ENCODE measurements at regions not wholly inside any gene's neighbourhood (a gene's known extent, or its start where the extent isn't known, plus 50 kb on each side); places are given as distances from the start of the nearest gene placed in this dataset.
"Not testable (repeated sequence)": the region's sequence is repeated elsewhere in the genome, so short reads cannot be mapped to it uniquely, and the experiment has no call there.

DNA sequence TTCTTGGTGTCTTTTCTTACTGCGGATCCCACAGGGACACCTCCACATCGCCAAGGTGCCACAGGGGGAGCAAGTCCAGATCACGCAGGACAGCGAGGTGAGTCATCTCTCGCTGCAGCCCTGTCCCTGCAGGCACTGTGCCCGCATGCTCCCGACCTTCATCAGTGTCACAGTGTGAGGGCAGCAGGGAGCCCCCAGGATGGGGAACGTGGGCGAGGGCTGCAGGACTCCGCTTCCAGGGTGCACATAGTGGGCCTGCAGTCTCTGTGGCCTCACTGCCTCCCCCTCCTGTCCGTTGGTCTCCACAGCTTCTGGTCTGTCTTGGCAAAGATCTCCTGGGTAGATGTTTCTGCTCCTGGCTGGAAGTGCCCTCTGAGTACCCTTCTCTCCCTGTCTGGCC, 78.0 kb downstream of the NPIPB11 start:
- not testable (repeated sequence) for DNase-seq (ENCODE audit: low spot score)

- not testable (repeated sequence) for DNase-seq (ENCODE audit: low spot score)
Measured at GRCh38 chr16:29327631-29328408, 78.7 kb downstream of the NPIPB11 start.

DNA sequence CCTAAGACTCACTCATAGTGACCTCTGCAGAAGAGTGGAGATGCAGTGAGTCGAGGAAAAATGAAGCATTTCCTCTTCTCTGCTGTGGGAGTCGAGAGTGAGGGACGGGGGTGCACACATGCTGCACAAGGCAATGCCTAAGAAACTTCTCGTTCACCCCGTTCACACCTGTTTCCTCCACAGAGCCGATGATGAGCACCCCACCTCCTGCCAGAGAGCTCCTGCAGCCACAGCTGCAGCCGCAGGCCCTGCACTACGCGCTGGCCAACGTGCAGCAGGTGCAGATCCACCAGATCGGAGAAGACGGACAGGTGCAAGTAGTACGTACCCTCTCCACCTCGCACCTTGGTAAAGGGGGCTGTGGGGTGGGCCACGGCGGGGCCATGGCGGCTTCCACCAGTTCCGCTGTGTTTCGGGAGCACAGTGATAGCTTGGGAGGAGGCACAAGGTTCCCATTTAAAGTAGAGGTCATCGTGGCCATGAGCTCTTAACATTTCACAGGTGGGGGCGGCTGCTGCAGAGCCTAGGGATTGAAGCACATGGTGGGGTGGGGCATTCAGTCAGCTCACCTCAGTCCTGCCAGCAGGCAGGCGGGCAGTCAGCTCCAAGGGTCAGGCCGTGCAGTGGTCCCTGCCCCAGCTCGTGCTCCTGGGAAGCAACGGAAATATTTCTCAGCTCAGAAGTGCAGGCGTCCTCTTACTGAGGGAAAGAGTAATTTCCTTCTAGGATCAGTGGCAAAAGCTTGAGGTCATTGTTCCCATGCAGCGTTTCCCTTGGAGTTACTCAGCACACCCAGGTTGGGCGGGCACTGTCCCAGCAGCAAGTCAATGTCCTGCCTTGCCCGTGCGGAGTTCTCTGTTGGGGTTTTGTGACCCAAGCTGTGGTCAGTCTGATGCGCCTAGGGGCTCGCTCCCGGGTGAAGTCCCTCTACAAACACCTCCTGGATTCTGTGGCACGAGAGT, 80.1 kb downstream of the NPIPB11 start:
- DNase-seq (ENCODE audit: low spot score), result not testable (repeated sequence)

DNA sequence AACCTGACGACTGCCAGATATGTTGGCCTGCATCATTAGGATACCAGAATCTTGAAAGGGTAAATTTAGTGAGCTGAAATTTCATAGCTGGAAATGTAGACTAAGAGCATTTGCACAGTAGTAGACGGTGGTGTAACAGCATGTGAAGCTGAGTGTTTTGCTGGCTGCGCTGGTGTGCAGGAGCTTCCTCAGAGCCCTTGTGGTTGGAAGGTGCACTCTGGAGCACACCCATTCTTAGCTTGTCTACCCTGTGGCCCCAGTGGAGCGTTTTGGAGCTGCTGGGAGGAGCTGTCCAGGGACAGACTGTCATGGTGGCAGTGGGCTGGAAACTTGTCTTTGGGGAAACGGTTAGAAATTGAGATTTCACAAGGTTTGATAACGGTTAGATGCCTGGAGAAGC, 82.8 kb downstream of the NPIPB11 start:
- DNase-seq (ENCODE audit: low spot score), result not testable (repeated sequence)

DNA sequence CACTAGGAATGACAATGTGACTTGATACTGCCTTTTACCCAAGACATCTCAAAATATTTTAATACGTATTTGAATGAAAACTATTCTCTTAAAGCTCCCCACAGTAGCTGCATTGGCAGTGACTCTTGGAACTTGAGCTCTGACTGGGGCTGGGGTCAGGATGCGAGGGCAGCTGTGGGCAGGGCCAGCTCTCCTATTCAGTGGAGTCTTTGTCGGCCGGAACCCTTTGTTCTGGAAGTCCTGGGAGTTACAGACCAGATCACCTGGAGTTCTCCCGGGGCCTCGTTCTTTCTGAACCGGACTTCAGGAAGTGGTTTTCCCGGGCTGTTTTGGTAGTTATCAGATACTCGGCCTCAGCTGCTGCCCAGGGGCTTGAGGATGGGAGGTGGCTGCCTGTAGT, 84.9 kb downstream of the NPIPB11 start:
- DNase-seq (ENCODE audit: low spot score), result no peak

GRCh38 chr16:29321000-29321393, 85.5 kb downstream of the NPIPB11 start:
- no peak for DNase-seq (ENCODE audit: low spot score)

DNA sequence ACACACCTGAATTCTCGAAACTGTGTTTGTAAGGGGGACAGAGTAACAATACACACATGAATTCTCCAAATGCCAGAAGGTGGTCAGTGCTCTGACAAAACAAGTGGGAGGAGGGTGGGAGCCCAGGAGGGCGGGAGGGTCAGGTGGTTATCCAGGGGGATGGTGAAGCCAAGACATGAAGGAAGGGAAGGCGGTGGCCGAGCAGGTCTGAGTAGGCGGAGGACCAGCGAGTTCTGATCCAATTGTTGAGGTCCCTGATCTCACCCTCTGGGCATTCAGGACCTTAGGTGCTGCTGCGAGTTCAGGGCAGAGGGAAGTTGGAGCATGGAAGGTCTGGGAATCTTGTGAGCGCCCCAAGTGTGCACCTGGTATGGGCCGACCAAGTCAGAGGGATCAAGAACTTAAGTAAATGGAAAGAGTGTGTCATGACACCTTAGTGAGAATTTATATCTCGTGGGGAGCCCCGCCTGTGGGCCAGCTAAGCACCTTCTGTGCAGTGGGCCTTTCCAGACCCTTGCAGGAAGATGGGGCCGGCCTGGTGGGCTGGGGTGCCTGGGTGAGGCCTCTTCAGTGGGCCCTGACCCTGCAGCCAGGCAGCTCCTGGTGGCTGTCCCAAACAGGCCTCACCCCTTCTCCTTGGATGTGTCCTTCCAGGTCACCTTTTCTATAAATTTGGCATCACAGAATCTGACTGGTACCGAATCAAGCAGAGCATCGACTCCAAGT, 86.1 kb downstream of the NPIPB11 start:
- no peak for DNase-seq (ENCODE audit: low spot score)

- no peak for DNase-seq (ENCODE audit: low spot score)
Measured at GRCh38 chr16:29319726-29320125, 86.8 kb downstream of the NPIPB11 start.

DNA sequence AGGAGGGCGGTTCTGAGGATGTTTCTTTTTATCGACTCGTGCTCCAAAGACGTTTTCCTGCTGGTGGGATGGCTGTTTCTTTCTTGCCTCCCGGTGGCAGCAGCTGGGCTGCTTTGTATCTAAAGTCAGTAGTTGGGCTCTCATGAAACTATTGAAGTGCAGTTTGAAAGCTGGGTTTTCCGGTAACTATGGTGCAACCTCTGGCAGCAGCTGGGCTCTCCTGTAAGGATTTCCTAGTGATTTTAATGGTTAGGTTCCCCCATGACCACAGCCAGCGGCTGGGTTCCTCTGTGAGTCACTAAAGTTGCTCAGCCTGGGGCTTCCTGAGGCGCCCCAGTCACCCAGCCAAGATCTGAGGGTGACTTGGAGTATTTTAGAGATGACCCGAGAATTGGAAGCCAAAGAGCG, 87.9 kb downstream of the NPIPB11 start:
- not testable (repeated sequence) for DNase-seq (ENCODE audit: low spot score)

DNA sequence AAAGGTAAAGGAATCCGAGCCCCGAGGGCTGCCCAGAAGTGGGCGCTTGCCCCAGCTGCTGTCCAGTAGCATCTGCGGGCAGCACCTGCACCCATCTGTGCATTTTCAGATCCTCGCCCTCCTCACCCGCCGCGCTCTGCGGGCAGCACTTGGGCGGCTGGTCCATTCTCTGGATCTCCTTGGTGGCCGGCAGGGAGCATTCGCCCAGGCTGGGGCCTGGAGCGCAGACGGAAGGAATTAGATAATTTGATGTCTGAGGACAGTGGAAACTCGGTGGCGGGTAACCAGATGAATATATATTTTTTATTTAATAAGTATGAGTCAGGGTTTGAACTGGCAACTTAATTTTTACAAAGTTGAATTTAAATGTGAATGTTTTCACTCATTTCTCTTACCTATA, 88.5 kb downstream of the NPIPB11 start:
- DNase-seq (ENCODE audit: low spot score), result no peak

DNA sequence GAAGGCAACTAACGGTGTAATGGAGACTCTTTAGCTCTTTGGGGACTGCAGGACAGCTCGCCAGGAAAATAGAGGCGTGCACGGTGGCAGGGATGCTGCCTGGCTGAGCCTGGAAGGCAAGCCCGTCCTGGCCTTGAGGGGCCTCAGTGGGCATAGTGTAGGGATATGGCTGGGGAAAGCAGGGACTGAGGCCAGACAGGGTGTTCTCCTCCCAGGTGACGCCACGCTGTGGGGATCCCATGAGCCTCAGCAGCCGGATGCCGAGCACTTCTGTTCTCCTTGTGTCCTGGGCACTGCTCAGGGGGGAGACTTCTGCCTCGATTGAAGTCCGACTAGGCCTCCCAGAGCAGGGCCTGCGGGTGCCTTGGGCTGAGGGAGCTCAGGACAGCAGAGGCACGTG, 89.2 kb downstream of the NPIPB11 start:
- DNase-seq (ENCODE audit: low spot score), result no peak

DNA sequence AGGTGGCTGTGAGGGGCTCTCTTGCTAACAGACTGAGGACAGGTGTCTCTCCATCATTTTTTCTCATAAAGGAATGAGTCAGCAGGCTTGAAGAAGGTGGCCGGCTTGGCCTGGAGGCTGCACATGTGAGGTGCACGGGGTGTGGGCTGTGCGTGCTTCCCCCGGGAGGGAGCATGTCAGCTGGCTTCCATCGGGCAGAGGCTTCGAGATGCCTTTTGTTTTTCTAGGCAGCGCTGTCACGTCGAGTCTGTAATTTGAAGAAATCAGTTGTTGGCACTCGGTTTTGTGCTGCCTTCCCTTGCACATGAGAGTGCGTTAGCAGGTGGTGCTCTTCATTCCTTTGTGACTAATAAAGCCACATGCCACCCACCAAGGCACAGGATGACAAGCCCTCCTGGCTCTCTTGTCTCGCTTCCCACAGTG, 89.7 kb downstream of the NPIPB11 start:
- DNase-seq (ENCODE audit: low spot score), result no peak

- DNase-seq (ENCODE audit: low spot score), result no peak
Measured at GRCh38 chr16:29315916-29316517, 90.5 kb downstream of the NPIPB11 start.

- no peak for DNase-seq (ENCODE audit: low spot score)
Measured at GRCh38 chr16:29315046-29315445, 91.5 kb downstream of the NPIPB11 start.

GRCh38 chr16:29314292-29314934, 92.1 kb downstream of the NPIPB11 start:
- DNase-seq (ENCODE audit: low spot score), result no peak

DNA sequence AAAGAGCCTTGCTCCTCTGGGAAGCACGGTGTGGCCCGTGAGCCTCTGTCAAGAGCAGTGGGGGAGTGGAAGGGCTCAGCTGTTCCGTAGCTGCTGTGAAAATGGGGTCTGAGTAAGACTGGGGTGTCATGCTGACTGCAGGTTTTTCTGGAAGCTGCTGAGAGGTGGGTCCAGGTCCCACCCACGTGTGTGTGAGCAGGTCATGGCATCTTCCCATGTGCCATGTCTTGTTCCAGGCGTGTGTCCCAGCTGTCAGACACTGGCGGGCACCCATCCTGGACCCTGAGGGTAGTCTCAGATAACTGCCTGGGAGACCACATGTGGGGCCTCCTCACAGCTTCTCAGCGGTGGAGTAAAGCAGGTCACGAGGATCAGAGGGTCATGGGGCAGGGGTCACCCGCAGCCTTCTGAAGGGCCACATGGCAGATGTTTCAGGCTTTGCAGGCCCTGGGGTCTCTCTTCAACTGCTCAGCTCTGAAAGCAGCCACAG, 92.9 kb downstream of the NPIPB11 start:
- no peak for DNase-seq (ENCODE audit: low spot score)

DNA sequence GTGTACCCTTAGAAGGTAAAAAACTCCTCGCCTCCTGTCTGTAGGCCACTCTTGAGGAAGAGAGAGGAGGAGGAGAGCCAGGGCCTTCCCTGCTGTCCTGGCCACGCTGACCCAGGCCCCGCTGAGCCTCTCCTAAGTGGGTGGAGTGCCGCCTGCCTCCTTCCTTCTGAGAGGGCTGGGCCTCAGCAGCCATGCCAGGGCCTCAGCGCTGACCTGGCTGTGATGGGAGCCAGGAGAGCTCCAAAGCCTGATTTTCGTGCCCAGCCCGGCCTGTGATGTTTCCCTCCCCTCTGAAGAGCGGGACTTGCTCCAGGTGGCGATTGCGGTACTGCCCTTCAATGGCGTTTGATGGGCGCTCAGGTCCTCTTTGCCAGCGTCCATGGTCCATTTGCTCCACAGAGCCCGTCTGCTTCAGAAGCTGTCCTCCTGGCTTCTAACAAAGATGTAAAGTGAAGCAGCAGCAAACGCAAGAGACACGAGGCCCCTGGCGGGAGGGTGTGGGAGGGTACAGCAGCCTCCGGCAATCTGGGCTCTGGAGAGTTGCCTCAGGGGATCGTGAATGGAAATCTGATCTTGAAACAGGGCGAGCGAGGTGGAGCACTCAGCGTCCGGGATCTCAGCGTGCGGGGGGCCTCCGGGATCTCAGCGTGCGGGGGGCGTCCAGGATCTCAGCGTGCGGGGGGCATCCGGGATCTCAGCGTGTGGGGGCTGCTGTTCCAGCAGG, 93.5 kb downstream of the NPIPB11 start:
- DNase-seq (ENCODE audit: low spot score), result no peak

GRCh38 chr16:29312345-29312675, 94.2 kb downstream of the NPIPB11 start:
- not testable (repeated sequence) for DNase-seq (ENCODE audit: low spot score)

DNA sequence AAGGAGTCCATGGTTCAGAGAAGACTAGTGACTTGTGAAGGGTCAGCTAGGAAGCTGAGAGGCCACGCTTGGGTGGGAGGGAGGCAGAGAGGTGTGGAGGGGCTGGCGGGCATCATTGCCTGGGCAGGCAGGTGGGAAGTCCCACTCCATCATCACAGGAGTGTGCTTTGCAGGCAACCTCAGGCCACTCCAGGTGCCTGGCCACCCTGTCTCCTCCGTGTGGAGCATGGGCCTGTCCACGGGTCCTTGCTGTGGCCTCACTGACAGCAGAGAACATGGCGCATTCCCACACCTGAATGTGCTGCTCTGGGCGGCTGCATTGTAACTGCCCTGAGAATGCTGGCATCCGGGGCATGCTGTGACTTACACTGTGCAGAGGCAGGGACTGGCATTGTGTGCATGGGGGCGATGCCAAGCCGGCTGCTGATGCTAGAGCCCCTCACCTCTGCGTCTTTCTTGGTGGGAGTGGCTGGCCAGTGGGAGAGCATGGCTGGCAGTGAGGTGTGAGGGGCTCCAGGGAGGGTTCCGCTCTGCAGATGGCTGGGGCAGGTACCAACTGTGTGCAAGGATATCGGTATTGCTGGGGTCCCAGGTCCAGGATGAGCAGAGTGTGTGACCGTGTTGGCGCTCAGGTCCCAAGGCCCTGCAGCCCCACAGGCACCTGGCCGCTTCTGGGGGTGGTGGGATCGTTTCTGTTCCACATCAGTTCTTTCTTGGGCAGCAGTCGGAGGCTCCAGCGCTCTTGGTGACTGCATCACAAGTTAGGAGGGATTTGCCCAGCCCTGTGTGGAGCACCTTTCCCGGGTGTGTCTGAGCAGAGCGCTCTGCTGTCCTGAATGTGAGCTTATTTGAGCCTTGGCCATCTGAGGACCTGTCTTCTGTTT, 94.8 kb downstream of the NPIPB11 start:
- no peak for DNase-seq (ENCODE audit: low spot score)

DNA sequence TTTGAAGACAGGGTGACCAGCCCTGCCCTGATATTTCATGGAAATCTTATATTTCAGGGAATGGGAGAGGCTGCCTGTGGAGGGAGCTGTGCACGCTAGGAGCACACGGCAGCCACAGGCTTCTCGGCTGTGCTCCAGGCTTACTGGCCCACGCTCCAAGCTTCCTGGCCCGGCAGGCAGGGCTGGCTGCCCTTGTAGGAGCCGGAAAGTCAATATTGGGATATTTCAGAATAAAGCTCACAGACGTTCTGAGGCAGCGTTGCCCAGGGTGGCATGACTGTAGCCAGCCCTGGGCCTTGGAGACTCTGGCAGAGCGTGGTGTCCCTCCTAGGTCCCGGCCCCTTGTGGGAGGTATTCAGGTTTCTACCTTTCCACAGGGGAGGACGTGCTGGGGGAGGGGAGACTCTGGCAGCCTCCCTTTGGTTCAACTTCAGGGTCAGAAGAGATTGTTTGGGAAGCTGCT, 95.6 kb downstream of the NPIPB11 start:
- DNase-seq (ENCODE audit: low spot score), result no peak

Data from D341Med (cell line).